MV-4-11 (cell line): ENCODE measurements at regions not wholly inside any gene's neighbourhood (a gene's known extent, or its start where the extent isn't known, plus 50 kb on each side); places are given as distances from the start of the nearest gene placed in this dataset.

Experiments used
- DNase-seq: peaks from one replicate; lab custom pipeline; 2025; lab: John Stamatoyannopoulos, UW

GRCh38 chr3:182725372-182726251 is 67.7 kb upstream of the ATP11B start:
- DNase-seq: no peak

- DNase-seq: no peak
Measured at GRCh38 chr3:182726258-182727142, 66.8 kb upstream of the ATP11B start.

- no peak for DNase-seq
Measured at GRCh38 chr3:182728238-182728637, 65.1 kb upstream of the ATP11B start.

- DNase-seq: peak; percentile 80
Measured at GRCh38 chr3:182729903-182730674, 63.2 kb upstream of the ATP11B start.

- DNase-seq: no peak
Measured at GRCh38 chr3:182730675-182731042, 62.6 kb upstream of the ATP11B start.

- DNase-seq: no peak
Measured at GRCh38 chr3:182731764-182732163, 61.5 kb upstream of the ATP11B start.

GRCh38 chr3:182732232-182733015 is 60.9 kb upstream of the ATP11B start:
- DNase-seq: no peak

GRCh38 chr3:182735672-182736071 is 57.6 kb upstream of the ATP11B start:
- no peak for DNase-seq

- no peak for DNase-seq
Measured at GRCh38 chr3:182737825-182738224, 55.5 kb upstream of the ATP11B start.

GRCh38 chr3:182738583-182739411 is 54.5 kb upstream of the ATP11B start:
- no peak for DNase-seq

GRCh38 chr3:182739619-182740018 is 53.7 kb upstream of the ATP11B start:
- DNase-seq: no peak

- no peak for DNase-seq
Measured at GRCh38 chr3:182740710-182741109, 52.6 kb upstream of the ATP11B start.

GRCh38 chr3:182741214-182741613 is 52.1 kb upstream of the ATP11B start:
- no peak for DNase-seq
